ENCODE measurements at regions not wholly inside any gene's neighbourhood (a gene's known extent, or its start where the extent isn't known, plus 50 kb on each side); places are given as distances from the start of the nearest gene placed in this dataset.

- no CpG with 5 or more reads among the region's 7 CpGs for WGBS (ENCODE audit: extremely low coverage, insufficient coverage, insufficient read length)
- no peak overlapping the region for H3K4ac ChIP-seq (ENCODE audit: low read depth, low read length)
- no peaks in the 10 kb centered on the region for H3K9me3 ChIP-seq (ENCODE audit: insufficient read depth, low read depth, low read length)
- no peaks in the 10 kb centered on the region for H3K4me1 ChIP-seq (ENCODE audit: control insufficient read depth in 1 of 2, insufficient read depth in 2 of 2, low read length in 2 of 2)
- H3K27ac ChIP-seq (ENCODE audit: low read depth, low read length), result no peak overlapping the region
- no peak overlapping the region for H2BK12ac ChIP-seq (ENCODE audit: low read length)
- no peak overlapping the region for H3K4me3 ChIP-seq (ENCODE audit: low read depth, low read length)
- H2AFZ ChIP-seq (ENCODE audit: insufficient read depth, low read length, poor library complexity), result no peak overlapping the region
- H3K4me2 ChIP-seq (ENCODE audit: low read length), result no peak overlapping the region
- H3K79me2 ChIP-seq (ENCODE audit: control insufficient read depth, insufficient read depth, low read length, poor library complexity), result no peaks in the 10 kb centered on the region
- DNase-seq, result no peak
- no peak overlapping the region for H3K18ac ChIP-seq (ENCODE audit: low read length)
- H3K23ac ChIP-seq (ENCODE audit: low read length), result no peak overlapping the region
- H2AK5ac ChIP-seq (ENCODE audit: low read length), result no peak overlapping the region
- no peak overlapping the region for H4K8ac ChIP-seq (ENCODE audit: low read depth, low read length)
- H3K9ac ChIP-seq (ENCODE audit: low read length), result no peak overlapping the region
- no peak overlapping the region for H2BK5ac ChIP-seq (ENCODE audit: low read depth, low read length, poor library complexity)
- H3K79me1 ChIP-seq (ENCODE audit: low read length), result no peaks in the 10 kb centered on the region
- no peaks in the 10 kb centered on the region for H3K27me3 ChIP-seq (ENCODE audit: insufficient read depth, low read length)
- no peak overlapping the region for H3K14ac ChIP-seq (ENCODE audit: low read length)
- no peaks in the 10 kb centered on the region for H3K36me3 ChIP-seq (ENCODE audit: control insufficient read depth in 1 of 2, insufficient read depth in 2 of 2, low read length in 2 of 2)
- H4K12ac ChIP-seq (ENCODE audit: low read depth, low read length), result no peak overlapping the region
- no peak overlapping the region for H4K91ac ChIP-seq (ENCODE audit: low read depth, low read length)
- H2BK120ac ChIP-seq (ENCODE audit: insufficient read depth, low read length, poor library complexity), result no peak overlapping the region
Measured at GRCh38 chr5:125010356-125010755, 263.9 kb upstream of the ZNF608 start.

DNA sequence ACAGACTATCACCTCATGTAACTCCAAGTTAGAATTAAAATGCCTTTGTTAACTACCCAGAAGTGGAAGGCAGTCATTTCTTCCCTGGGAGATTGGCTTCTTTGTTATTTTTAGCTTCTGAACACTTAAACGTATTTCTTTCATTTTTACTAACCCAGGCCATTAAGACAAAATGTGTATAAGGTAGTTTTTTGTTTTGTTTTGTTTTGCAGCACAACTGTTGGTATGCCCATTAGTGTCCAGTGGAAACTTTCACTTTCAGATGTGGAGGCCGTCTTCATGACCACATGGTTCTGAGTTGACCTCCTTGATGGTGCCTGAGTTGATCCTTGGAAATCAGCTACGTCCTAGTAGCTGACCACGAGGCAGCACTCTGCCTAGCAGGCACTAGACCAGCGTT is 264.6 kb upstream of the ZNF608 start:
- Histone ChIP-seq H4K12ac (ENCODE audit: low read depth, low read length) (no peak overlapping the region), H4K8ac (ENCODE audit: low read depth, low read length) (no peak overlapping the region), H3K9ac (ENCODE audit: low read length) (no peak overlapping the region), H2BK5ac (ENCODE audit: low read depth, low read length, poor library complexity) (no peak overlapping the region), H3K23ac (ENCODE audit: low read length) (no peak overlapping the region), H2BK120ac (ENCODE audit: insufficient read depth, low read length, poor library complexity) (no peak overlapping the region), H3K4ac (ENCODE audit: low read depth, low read length) (no peak overlapping the region), H3K4me3 (ENCODE audit: low read depth, low read length) (no peak overlapping the region), H2BK12ac (ENCODE audit: low read length) (no peak overlapping the region), H3K14ac (ENCODE audit: low read length) (no peak overlapping the region), H3K79me2 (ENCODE audit: control insufficient read depth, insufficient read depth, low read length, poor library complexity) (no peaks in the 10 kb centered on the region), H4K91ac (ENCODE audit: low read depth, low read length) (no peak overlapping the region), H3K27me3 (ENCODE audit: insufficient read depth, low read length) (no peaks in the 10 kb centered on the region), H3K4me1 (ENCODE audit: control insufficient read depth in 1 of 2, insufficient read depth in 2 of 2, low read length in 2 of 2) (no peaks in the 10 kb centered on the region), H3K27ac (ENCODE audit: low read depth, low read length) (no peak overlapping the region), H3K4me2 (ENCODE audit: low read length) (no peak overlapping the region), H3K18ac (ENCODE audit: low read length) (no peak overlapping the region), H2AK5ac (ENCODE audit: low read length) (no peak overlapping the region), H2AFZ (ENCODE audit: insufficient read depth, low read length, poor library complexity) (no peak overlapping the region), H3K9me3 (ENCODE audit: insufficient read depth, low read depth, low read length) (no peaks in the 10 kb centered on the region), H3K79me1 (ENCODE audit: low read length) (no peaks in the 10 kb centered on the region), H3K36me3 (ENCODE audit: control insufficient read depth in 1 of 2, insufficient read depth in 2 of 2, low read length in 2 of 2) (no peaks in the 10 kb centered on the region)
- no CpG with 5 or more reads among the region's 5 CpGs for WGBS (ENCODE audit: extremely low coverage, insufficient coverage, insufficient read length)
- no peak for DNase-seq

GRCh38 chr5:125011419-125011818 is 265.0 kb upstream of the ZNF608 start:
- no peak overlapping the region for H2BK120ac ChIP-seq (ENCODE audit: insufficient read depth, low read length, poor library complexity)
- H4K91ac ChIP-seq (ENCODE audit: low read depth, low read length), result no peak overlapping the region
- H3K4me1 ChIP-seq (ENCODE audit: control insufficient read depth in 1 of 2, insufficient read depth in 2 of 2, low read length in 2 of 2), result no peaks in the 10 kb centered on the region
- no peak overlapping the region for H3K4me3 ChIP-seq (ENCODE audit: low read depth, low read length)
- H4K12ac ChIP-seq (ENCODE audit: low read depth, low read length), result no peak overlapping the region
- no peak overlapping the region for H3K4me2 ChIP-seq (ENCODE audit: low read length)
- H3K79me1 ChIP-seq (ENCODE audit: low read length), result no peaks in the 10 kb centered on the region
- H4K8ac ChIP-seq (ENCODE audit: low read depth, low read length), result no peak overlapping the region
- no peak overlapping the region for H2AK5ac ChIP-seq (ENCODE audit: low read length)
- no CpG with 5 or more reads among the region's 2 CpGs for WGBS (ENCODE audit: extremely low coverage, insufficient coverage, insufficient read length)
- H3K14ac ChIP-seq (ENCODE audit: low read length), result no peak overlapping the region
- no peaks in the 10 kb centered on the region for H3K27me3 ChIP-seq (ENCODE audit: insufficient read depth, low read length)
- no peak overlapping the region for H2BK12ac ChIP-seq (ENCODE audit: low read length)
- H3K9me3 ChIP-seq (ENCODE audit: insufficient read depth, low read depth, low read length), result no peaks in the 10 kb centered on the region
- no peak overlapping the region for H3K9ac ChIP-seq (ENCODE audit: low read length)
- no peak overlapping the region for H2BK5ac ChIP-seq (ENCODE audit: low read depth, low read length, poor library complexity)
- no peak overlapping the region for H3K23ac ChIP-seq (ENCODE audit: low read length)
- no peak overlapping the region for H2AFZ ChIP-seq (ENCODE audit: insufficient read depth, low read length, poor library complexity)
- no peak overlapping the region for H3K4ac ChIP-seq (ENCODE audit: low read depth, low read length)
- no peaks in the 10 kb centered on the region for H3K79me2 ChIP-seq (ENCODE audit: control insufficient read depth, insufficient read depth, low read length, poor library complexity)
- no peak overlapping the region for H3K18ac ChIP-seq (ENCODE audit: low read length)
- no peak overlapping the region for H3K27ac ChIP-seq (ENCODE audit: low read depth, low read length)
- DNase-seq, result no peak
- H3K36me3 ChIP-seq (ENCODE audit: control insufficient read depth in 1 of 2, insufficient read depth in 2 of 2, low read length in 2 of 2), result no peaks in the 10 kb centered on the region

- H3K79me1 ChIP-seq (ENCODE audit: low read length), result no peaks in the 10 kb centered on the region
- H2AK5ac ChIP-seq (ENCODE audit: low read length), result no peak overlapping the region
- WGBS (ENCODE audit: extremely low coverage, insufficient coverage, insufficient read length), result no CpG with 5 or more reads among the region's 4 CpGs
Measured at GRCh38 chr5:125011947-125012346, 265.5 kb upstream of the ZNF608 start.

More at GRCh38 chr5:125011947-125012346, 265.5 kb upstream of the ZNF608 start:
- no peak overlapping the region for H4K12ac ChIP-seq (ENCODE audit: low read depth, low read length)
- no peaks in the 10 kb centered on the region for H3K79me2 ChIP-seq (ENCODE audit: control insufficient read depth, insufficient read depth, low read length, poor library complexity)
- H4K91ac ChIP-seq (ENCODE audit: low read depth, low read length), result no peak overlapping the region
- no peak overlapping the region for H2BK5ac ChIP-seq (ENCODE audit: low read depth, low read length, poor library complexity)
- H3K36me3 ChIP-seq (ENCODE audit: control insufficient read depth in 1 of 2, insufficient read depth in 2 of 2, low read length in 2 of 2), result no peaks in the 10 kb centered on the region
- no peak overlapping the region for H2AFZ ChIP-seq (ENCODE audit: insufficient read depth, low read length, poor library complexity)
- H3K4me1 ChIP-seq (ENCODE audit: control insufficient read depth in 1 of 2, insufficient read depth in 2 of 2, low read length in 2 of 2), result no peaks in the 10 kb centered on the region
- H3K9me3 ChIP-seq (ENCODE audit: insufficient read depth, low read depth, low read length), result no peaks in the 10 kb centered on the region
- H3K23ac ChIP-seq (ENCODE audit: low read length), result no peak overlapping the region
- no peak overlapping the region for H3K4me3 ChIP-seq (ENCODE audit: low read depth, low read length)
- H3K18ac ChIP-seq (ENCODE audit: low read length), result no peak overlapping the region
- no peak overlapping the region for H3K27ac ChIP-seq (ENCODE audit: low read depth, low read length)
- no peak overlapping the region for H4K8ac ChIP-seq (ENCODE audit: low read depth, low read length)
- DNase-seq, result no peak
- no peaks in the 10 kb centered on the region for H3K27me3 ChIP-seq (ENCODE audit: insufficient read depth, low read length)
- no peak overlapping the region for H2BK12ac ChIP-seq (ENCODE audit: low read length)
- H3K4ac ChIP-seq (ENCODE audit: low read depth, low read length), result no peak overlapping the region
- H3K4me2 ChIP-seq (ENCODE audit: low read length), result no peak overlapping the region
- no peak overlapping the region for H2BK120ac ChIP-seq (ENCODE audit: insufficient read depth, low read length, poor library complexity)
- no peak overlapping the region for H3K14ac ChIP-seq (ENCODE audit: low read length)
- no peak overlapping the region for H3K9ac ChIP-seq (ENCODE audit: low read length)
